ENCODE measurements at regions not wholly inside any gene's neighbourhood (a gene's known extent, or its start where the extent isn't known, plus 50 kb on each side); places are given as distances from the start of the nearest gene placed in this dataset.

DNA sequence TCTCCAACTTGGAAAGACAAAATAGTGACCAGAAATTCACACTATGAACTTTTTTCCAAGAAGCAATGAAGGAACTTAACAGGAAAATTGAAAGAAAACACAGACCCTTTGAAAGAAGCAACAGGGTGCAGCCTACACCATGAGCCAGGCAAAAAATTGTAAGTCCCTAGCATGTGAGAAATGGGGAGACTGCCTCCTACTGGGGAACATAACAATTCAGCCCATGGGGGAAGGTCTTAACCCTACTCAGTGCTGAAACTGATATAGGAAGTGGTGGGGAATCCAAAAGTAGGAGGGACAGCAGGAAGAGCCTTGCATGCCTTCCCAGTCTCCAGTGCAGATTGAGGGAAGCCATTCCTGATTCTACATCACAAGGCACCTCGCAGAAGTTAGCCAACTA is 235.1 kb upstream of the UFL1 start:
- Histone ChIP-seq H3K9me3 (replicated peaks; ENCODE audit: control insufficient read depth, insufficient read depth, low read depth, low read length) (no peaks in the 10 kb centered on the region; the same call in 1 of the 2 replicates), H2AFZ (ENCODE audit: low read depth, low read length) (no peak overlapping the region), H3K4me1 (replicated peaks in 1 of 2; ENCODE audit: control insufficient read depth in 2 of 2, insufficient read depth in 2 of 2, low read length in 2 of 2) (no peaks in the 10 kb centered on the region), H4K20me1 (replicated peaks; ENCODE audit: control insufficient read depth, insufficient read depth, low read length) (no peaks in the 10 kb centered on the region), H3K27ac (ENCODE audit: extremely low read depth, low read depth, low read length) (no peak overlapping the region), H3K36me3 (ENCODE audit: control insufficient read depth, insufficient read depth, low read length) (no peaks in the 10 kb centered on the region), H3K9me1 (ENCODE audit: control insufficient read depth, insufficient read depth, low read length) (no peaks in the 10 kb centered on the region), H3K79me2 (ENCODE audit: control insufficient read depth, insufficient read depth, low read length) (no peaks in the 10 kb centered on the region), H3K27me3 (ENCODE audit: control insufficient read depth in 2 of 2, insufficient read depth in 2 of 2, low read length in 2 of 2) (no peaks in the 10 kb centered on the region), H3K4me3 (no peak overlapping the region), H3K9ac (ENCODE audit: insufficient read depth in 1 of 2, low read depth in 2 of 2, low read length in 2 of 2) (no peak overlapping the region), H3K4me2 (ENCODE audit: insufficient read depth, low read length) (no peak overlapping the region)
- POLR2A ChIA-PET, result no interaction called here
- ATAC-seq (no peak), DNase-seq (ENCODE audit: extremely low read depth in 1 of 4, low spot score in 3 of 4) (no peak), FAIRE-seq (no peak)
- WGBS (ENCODE audit: insufficient coverage, low coverage, missing lambda C conversion rate), result 0% methylated on average over 1 of the region's 1 CpG
- intact Hi-C loops (cut with micrococcal nuclease), result no loop called here
- BruUV-seq (replicated peaks), result no TSS peak
- TF ChIP-seq ZNF232 (CRISPR knock-in tag; IDR thresholded peaks at IDR 0.05) (no peak), STAT5B (CRISPR knock-in tag; IDR thresholded peaks at IDR 0.05) (no peak), ZKSCAN8 (CRISPR knock-in tag; IDR thresholded peaks at IDR 0.05) (no peak), HDGF (IDR thresholded peaks at IDR 0.05) (no peak), RBM17 (IDR thresholded peaks at IDR 0.05; ENCODE audit: borderline replicate concordance, low read depth, low read length) (no peak), SMARCA5 (IDR thresholded peaks at IDR 0.05) (no peak), NFE2L1 (tag; IDR thresholded peaks at IDR 0.05; ENCODE audit: borderline replicate concordance, low read depth) (no peak)
- TF ChIP-seq, protein P1, sequence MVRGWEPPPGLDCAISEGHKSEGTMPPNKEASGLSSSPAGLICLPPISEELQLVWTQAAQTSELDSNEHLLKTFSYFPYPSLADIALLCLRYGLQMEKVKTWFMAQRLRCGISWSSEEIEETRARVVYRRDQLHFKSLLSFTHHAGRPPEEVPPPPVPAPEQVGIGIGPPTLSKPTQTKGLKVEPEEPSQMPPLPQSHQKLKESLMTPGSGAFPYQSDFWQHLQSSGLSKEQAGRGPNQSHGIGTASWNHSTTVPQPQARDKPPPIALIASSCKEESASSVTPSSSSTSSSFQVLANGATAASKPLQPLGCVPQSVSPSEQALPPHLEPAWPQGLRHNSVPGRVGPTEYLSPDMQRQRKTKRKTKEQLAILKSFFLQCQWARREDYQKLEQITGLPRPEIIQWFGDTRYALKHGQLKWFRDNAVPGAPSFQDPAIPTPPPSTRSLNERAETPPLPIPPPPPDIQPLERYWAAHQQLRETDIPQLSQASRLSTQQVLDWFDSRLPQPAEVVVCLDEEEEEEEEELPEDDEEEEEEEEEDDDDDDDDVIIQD (CRISPR knock-in tag; IDR thresholded peaks at IDR 0.05), result no peak
- in situ Hi-C loops (cut with MboI), result no loop called here
- CTCF ChIA-PET (ENCODE audit: low intra/inter-chr PET ratio), result no interaction called here
